22Rv1 (cell line): ENCODE measurements at regions not wholly inside any gene's neighbourhood (a gene's known extent, or its start where the extent isn't known, plus 50 kb on each side); places are given as distances from the start of the nearest gene placed in this dataset.

Experiments used
- ZFX ChIP-seq: fragments of 450-650 bp; IDR thresholded peaks from 2 replicates; pipeline ENCODE4 v1.6.1; 2017; ENCODE audit warnings: antibody characterized with exemption, borderline replicate concordance
- TF ChIP-seq, protein P1 (sequence below): fragments of 450-650 bp; IDR thresholded peaks from 2 replicates; pipeline ENCODE4 v1.5.1; 2017; ENCODE audit warnings: mild to moderate bottlenecking

DNA sequence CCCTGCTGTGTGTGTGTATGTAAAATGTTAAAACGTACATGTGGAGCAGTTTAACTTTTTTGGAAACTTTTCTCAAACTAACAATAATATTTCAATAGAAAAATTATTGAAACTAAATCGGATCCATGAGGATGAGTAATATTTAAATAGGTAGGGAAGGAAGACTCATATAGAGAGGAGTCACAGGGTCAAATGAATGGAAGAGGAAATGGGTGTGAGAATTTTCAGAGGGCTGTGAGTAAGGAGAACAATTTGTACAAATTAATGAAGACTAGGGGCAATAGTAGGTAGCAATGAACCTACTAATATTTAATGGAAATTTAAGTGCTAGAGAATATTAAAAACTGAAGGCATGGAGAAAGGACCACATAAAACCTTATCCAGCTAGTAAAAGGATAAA, 290.7 kb upstream of the PCDH18 start:
- TF ChIP-seq, protein P1, sequence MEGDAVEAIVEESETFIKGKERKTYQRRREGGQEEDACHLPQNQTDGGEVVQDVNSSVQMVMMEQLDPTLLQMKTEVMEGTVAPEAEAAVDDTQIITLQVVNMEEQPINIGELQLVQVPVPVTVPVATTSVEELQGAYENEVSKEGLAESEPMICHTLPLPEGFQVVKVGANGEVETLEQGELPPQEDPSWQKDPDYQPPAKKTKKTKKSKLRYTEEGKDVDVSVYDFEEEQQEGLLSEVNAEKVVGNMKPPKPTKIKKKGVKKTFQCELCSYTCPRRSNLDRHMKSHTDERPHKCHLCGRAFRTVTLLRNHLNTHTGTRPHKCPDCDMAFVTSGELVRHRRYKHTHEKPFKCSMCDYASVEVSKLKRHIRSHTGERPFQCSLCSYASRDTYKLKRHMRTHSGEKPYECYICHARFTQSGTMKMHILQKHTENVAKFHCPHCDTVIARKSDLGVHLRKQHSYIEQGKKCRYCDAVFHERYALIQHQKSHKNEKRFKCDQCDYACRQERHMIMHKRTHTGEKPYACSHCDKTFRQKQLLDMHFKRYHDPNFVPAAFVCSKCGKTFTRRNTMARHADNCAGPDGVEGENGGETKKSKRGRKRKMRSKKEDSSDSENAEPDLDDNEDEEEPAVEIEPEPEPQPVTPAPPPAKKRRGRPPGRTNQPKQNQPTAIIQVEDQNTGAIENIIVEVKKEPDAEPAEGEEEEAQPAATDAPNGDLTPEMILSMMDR = no peak
- no peak for TF ChIP-seq ZFX
